ENCODE measurements at regions not wholly inside any gene's neighbourhood (a gene's known extent, or its start where the extent isn't known, plus 50 kb on each side); places are given as distances from the start of the nearest gene placed in this dataset.

DNA sequence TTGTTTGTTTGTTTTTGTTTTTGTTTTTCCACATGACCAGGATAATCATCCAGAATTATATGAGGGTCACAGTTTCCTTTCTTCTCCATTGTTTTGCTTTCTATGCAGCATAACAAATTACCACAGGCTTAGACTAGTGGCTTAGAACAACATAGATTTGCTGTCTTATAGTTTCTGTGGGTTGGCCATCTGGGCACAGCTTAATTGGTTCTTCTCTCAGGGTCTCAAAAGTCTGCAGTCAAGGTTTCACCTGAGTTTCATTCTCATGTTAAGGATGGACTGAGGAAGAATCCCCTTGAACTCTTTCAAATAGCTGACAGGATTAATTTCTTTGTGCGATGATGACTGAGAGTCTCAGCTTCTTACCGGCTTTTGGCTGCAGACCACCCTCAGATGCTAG is 559.8 kb downstream of the PRDM9 start:
- Histone ChIP-seq H3K4me1 (ENCODE audit: insufficient read depth) (no peaks in the 10 kb centered on the region), H3K4me3 (ENCODE audit: low read depth, low read length) (no peak overlapping the region), H3K36me3 (ENCODE audit: insufficient read depth) (no peaks in the 10 kb centered on the region), H3K27ac (ENCODE audit: low read depth) (no peak overlapping the region)
- 90% methylated on average over 2 of the region's 2 CpGs for WGBS
- DNase-seq (ENCODE audit: extremely low spot score), result no peak

- no peak for DNase-seq (ENCODE audit: extremely low spot score)
- 91% methylated on average over 3 of the region's 3 CpGs for WGBS
- H3K27ac ChIP-seq (ENCODE audit: low read depth), result no peak overlapping the region
These were observed 561.1 kb downstream of the PRDM9 start for GRCh38 chr5:24068524-24068923.

GRCh38 chr5:24073107-24073506 is 565.7 kb downstream of the PRDM9 start:
- H3K4me1 ChIP-seq (ENCODE audit: insufficient read depth), result no peaks in the 10 kb centered on the region
- 32% methylated on average over 4 of the region's 4 CpGs for WGBS
- no peaks in the 10 kb centered on the region for H3K36me3 ChIP-seq (ENCODE audit: insufficient read depth)
- H3K27ac ChIP-seq (ENCODE audit: low read depth), result no peak overlapping the region
- DNase-seq (ENCODE audit: extremely low spot score), result no peak
- H3K4me3 ChIP-seq (ENCODE audit: low read depth, low read length), result no peak overlapping the region

More at GRCh38 chr5:24068524-24068923, 561.1 kb downstream of the PRDM9 start:
- Histone ChIP-seq H3K4me1 (ENCODE audit: insufficient read depth) (no peaks in the 10 kb centered on the region), H3K36me3 (ENCODE audit: insufficient read depth) (no peaks in the 10 kb centered on the region), H3K4me3 (ENCODE audit: low read depth, low read length) (no peak overlapping the region)

- WGBS, result 74% methylated on average over 2 of the region's 2 CpGs
- DNase-seq (ENCODE audit: extremely low spot score), result no peak
- H3K27ac ChIP-seq (ENCODE audit: low read depth), result no peak overlapping the region
- no peaks in the 10 kb centered on the region for H3K4me1 ChIP-seq (ENCODE audit: insufficient read depth)
- no peaks in the 10 kb centered on the region for H3K36me3 ChIP-seq (ENCODE audit: insufficient read depth)
- H3K4me3 ChIP-seq (ENCODE audit: low read depth, low read length), result no peak overlapping the region
These were observed 564.7 kb downstream of the CDH10 start for GRCh38 chr5:24080046-24080445.

- no peak overlapping the region for H3K4me3 ChIP-seq (ENCODE audit: low read depth, low read length)
- H3K4me1 ChIP-seq (ENCODE audit: insufficient read depth), result no peaks in the 10 kb centered on the region
- no peak overlapping the region for H3K27ac ChIP-seq (ENCODE audit: low read depth)
- no peak for DNase-seq (ENCODE audit: extremely low spot score)
- no peaks in the 10 kb centered on the region for H3K36me3 ChIP-seq (ENCODE audit: insufficient read depth)
- WGBS, result 81% methylated on average over 8 of the region's 8 CpGs
These were observed 550.6 kb downstream of the CDH10 start for GRCh38 chr5:24094081-24094679.

GRCh38 chr5:24102010-24102409 is 542.8 kb downstream of the CDH10 start:
- H3K4me3 ChIP-seq (ENCODE audit: low read depth, low read length), result no peak overlapping the region
- no peaks in the 10 kb centered on the region for H3K36me3 ChIP-seq (ENCODE audit: insufficient read depth)
- H3K27ac ChIP-seq (ENCODE audit: low read depth), result no peak overlapping the region
- 37% methylated on average over 2 of the region's 2 CpGs for WGBS
- H3K4me1 ChIP-seq (ENCODE audit: insufficient read depth), result no peaks in the 10 kb centered on the region
- no peak for DNase-seq (ENCODE audit: extremely low spot score)

DNA sequence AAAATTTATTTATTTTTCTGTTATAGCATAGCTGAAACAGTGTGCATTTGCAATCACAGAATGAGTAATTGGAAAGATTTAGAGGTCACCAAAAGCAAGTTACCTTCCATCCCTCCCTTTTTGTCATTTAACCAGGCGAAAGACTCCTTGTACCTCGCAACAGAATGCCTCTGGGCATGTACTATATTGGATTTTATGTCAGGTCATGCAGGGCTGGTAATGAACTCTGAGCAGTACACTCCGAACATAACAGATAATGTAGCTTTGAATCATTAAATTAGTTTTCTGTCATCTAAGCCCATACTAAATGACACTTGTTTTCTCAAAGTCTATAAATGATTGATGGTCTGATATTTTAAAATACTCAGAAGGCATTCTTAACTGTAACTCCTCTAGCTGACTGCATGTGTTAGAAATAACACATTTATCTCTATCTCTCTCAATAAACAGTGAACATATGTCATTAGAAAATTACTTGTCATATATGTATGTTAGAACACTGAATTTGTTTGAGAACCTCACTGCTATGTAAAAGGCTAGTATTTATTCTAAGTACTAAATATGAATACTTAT is 541.2 kb downstream of the CDH10 start:
- Histone ChIP-seq H3K36me3 (ENCODE audit: insufficient read depth) (no peaks in the 10 kb centered on the region), H3K4me1 (ENCODE audit: insufficient read depth) (no peaks in the 10 kb centered on the region), H3K27ac (ENCODE audit: low read depth) (no peak overlapping the region), H3K4me3 (ENCODE audit: low read depth, low read length) (no peak overlapping the region)
- no peak for DNase-seq (ENCODE audit: extremely low spot score)
- WGBS, result 64% methylated on average over 3 of the region's 3 CpGs

DNA sequence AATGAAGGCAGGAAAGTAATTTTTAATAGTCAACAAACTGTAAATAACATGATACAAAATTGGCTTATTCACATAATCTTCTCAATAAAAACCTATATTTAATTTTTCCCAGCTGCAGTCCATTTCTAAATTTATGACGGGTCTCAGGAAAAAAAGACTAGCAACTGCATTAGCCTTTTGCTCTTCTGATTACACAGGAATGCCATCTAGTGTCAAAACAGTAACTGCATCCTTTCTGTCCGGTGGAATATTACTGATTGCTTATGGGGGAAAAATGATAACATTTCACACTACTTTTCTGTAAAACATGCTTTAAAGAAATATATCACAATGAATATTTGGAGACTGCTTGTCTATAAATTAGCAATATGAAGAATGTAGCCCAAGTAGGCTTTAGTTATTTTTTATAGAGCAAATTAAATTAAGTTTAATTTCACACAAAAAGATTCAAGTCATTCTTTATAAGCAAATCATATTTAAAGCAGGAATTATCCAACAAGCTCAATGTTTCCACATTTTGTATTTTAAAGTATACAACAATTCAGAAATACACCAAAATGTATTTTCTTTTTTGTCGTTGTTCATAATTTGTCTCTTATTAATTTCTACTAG is 534.7 kb downstream of the CDH10 start:
- Histone ChIP-seq H3K4me1 (ENCODE audit: insufficient read depth) (no peaks in the 10 kb centered on the region), H3K36me3 (ENCODE audit: insufficient read depth) (no peaks in the 10 kb centered on the region), H3K4me3 (ENCODE audit: low read depth, low read length) (no peak overlapping the region), H3K27ac (ENCODE audit: low read depth) (no peak overlapping the region)
- WGBS, result 32% methylated on average over 3 of the region's 3 CpGs
- no peak for DNase-seq (ENCODE audit: extremely low spot score)

DNA sequence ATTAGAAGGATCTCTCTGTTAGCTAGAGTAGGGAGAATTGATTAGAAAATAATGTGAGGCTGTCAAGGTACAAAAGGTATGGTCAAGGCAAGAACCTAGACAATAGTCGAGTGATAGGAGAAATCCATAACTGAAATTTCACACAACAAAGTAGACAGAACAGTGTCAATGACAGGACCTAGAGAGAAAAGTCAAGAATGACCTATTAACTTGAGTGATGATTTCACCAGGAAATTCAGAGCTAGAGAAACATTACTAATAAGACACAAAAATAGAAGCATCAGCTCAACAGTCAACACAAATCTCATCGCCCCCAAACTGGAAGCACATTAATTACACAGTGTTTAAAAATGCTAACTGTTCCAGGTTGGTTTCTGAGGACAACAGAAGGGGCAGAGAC is 532.4 kb downstream of the CDH10 start:
- no peak for DNase-seq (ENCODE audit: extremely low spot score)
- Histone ChIP-seq H3K36me3 (ENCODE audit: insufficient read depth) (no peaks in the 10 kb centered on the region), H3K27ac (ENCODE audit: low read depth) (no peak overlapping the region), H3K4me1 (ENCODE audit: insufficient read depth) (no peaks in the 10 kb centered on the region), H3K4me3 (ENCODE audit: low read depth, low read length) (no peak overlapping the region)
- 85% methylated on average over 2 of the region's 2 CpGs for WGBS

DNA sequence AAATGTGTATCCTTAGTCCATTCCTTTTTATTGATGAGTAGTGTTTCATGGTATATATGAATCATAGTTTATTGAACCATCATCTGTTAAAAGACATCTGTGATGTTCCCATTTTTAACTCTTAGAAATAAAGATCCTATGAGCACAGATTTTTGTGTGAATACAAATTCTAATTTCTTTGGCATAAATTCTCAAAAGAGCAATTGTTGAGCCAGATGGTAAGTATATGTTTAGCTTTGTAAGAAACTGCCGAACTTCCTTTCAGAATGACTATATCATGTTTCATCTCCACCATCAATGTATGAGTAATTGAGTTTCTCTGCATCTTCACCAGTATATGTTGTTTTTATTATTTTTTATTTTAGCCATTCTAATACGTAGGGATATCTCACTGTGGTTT is 526.4 kb downstream of the CDH10 start:
- H3K4me3 ChIP-seq (ENCODE audit: low read depth, low read length), result no peak overlapping the region
- H3K36me3 ChIP-seq (ENCODE audit: insufficient read depth), result no peaks in the 10 kb centered on the region
- H3K27ac ChIP-seq (ENCODE audit: low read depth), result no peak overlapping the region
- no peaks in the 10 kb centered on the region for H3K4me1 ChIP-seq (ENCODE audit: insufficient read depth)
- DNase-seq (ENCODE audit: extremely low spot score), result no peak
- WGBS, result 79% methylated on average over 2 of the region's 2 CpGs

GRCh38 chr5:24135536-24135935 is 509.2 kb downstream of the CDH10 start:
- no peak overlapping the region for H3K4me3 ChIP-seq (ENCODE audit: low read depth, low read length)
- no peaks in the 10 kb centered on the region for H3K36me3 ChIP-seq (ENCODE audit: insufficient read depth)
- H3K4me1 ChIP-seq (ENCODE audit: insufficient read depth), result no peaks in the 10 kb centered on the region
- no peak for DNase-seq (ENCODE audit: extremely low spot score)
- H3K27ac ChIP-seq (ENCODE audit: low read depth), result no peak overlapping the region

GRCh38 chr5:24141046-24141445 is 503.7 kb downstream of the CDH10 start:
- H3K4me1 ChIP-seq (ENCODE audit: insufficient read depth), result no peaks in the 10 kb centered on the region
- H3K36me3 ChIP-seq (ENCODE audit: insufficient read depth), result no peaks in the 10 kb centered on the region
- no peak overlapping the region for H3K4me3 ChIP-seq (ENCODE audit: low read depth, low read length)
- H3K27ac ChIP-seq (ENCODE audit: low read depth), result no peak overlapping the region
- WGBS, result 29% methylated on average over 3 of the region's 3 CpGs
- DNase-seq (ENCODE audit: extremely low spot score), result peak; percentile 21

DNA sequence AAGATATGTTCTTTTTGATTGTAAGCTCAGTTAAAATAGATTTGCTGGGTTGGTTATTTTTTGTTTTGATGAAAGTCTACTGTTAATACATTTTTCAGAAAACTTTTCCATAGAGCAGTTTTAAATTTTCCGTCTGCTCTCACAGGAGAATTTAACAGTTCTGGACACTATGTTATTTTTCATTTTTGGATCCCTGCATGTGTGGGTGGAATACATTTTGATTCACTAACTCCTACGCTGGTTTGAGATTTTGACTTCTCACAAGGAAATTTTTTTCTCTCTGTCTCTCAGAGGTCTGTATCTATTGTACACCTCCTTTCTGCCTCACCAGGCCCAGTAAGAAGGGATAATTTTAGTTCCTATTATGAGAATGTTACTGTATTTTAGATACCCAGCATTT is 502.4 kb downstream of the CDH10 start:
- H3K4me1 ChIP-seq (ENCODE audit: insufficient read depth), result no peaks in the 10 kb centered on the region
- 69% methylated on average over 2 of the region's 2 CpGs for WGBS
- H3K4me3 ChIP-seq (ENCODE audit: low read depth, low read length), result no peak overlapping the region
- no peak overlapping the region for H3K27ac ChIP-seq (ENCODE audit: low read depth)
- no peaks in the 10 kb centered on the region for H3K36me3 ChIP-seq (ENCODE audit: insufficient read depth)
- no peak for DNase-seq (ENCODE audit: extremely low spot score)

DNA sequence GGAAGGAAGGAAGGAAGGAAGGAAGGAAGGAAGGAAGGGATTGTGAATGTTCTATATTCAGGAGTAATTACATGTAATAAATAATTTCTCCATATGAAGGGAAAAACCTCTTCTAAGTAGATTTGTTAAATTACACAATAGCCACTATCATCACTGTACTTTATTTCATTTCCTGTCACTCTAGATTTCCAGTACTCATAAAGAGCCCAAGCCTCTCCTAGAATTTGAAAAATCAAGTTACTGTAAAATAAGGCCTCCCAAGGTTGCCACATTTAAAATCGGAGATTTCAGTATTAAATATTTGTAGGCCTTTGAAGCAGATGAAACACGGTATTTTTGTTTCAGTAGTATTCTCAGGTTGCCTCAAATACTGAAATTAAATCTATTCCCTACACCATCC is 499.0 kb downstream of the CDH10 start:
- Histone ChIP-seq H3K27ac (ENCODE audit: low read depth) (no peak overlapping the region), H3K36me3 (ENCODE audit: insufficient read depth) (no peaks in the 10 kb centered on the region), H3K4me1 (ENCODE audit: insufficient read depth) (no peaks in the 10 kb centered on the region), H3K4me3 (ENCODE audit: low read depth, low read length) (no peak overlapping the region)
- WGBS, result 89% methylated on average over 2 of the region's 2 CpGs
- no peak for DNase-seq (ENCODE audit: extremely low spot score)
